GM12891 (cell line): ENCODE measurements at regions not wholly inside any gene's neighbourhood (a gene's known extent, or its start where the extent isn't known, plus 50 kb on each side); places are given as distances from the start of the nearest gene placed in this dataset.

Experiments
- PAX5 ChIP-seq: IDR thresholded peaks from 2 replicates; pipeline ENCODE4 v1.6.1; 2011; ENCODE audit warnings: low read length, moderate library complexity, mild to moderate bottlenecking; ENCODE audit not compliant: insufficient read depth, severe bottlenecking
- POLR2A ChIP-seq: IDR thresholded peaks from 2 replicates; pipeline ENCODE4 v1.6.1; 2011; ENCODE audit warnings: low read depth, low read length, control low read depth
- POLR2AphosphoS5 ChIP-seq: IDR thresholded peaks from 2 replicates; pipeline ENCODE4 v1.6.1; 2011; ENCODE audit warnings: low read depth, low read length, control low read depth
- POU2F2 ChIP-seq: IDR thresholded peaks from 2 replicates; pipeline ENCODE4 v1.6.1; 2011; ENCODE audit warnings: low read depth, mild to moderate bottlenecking, control low read depth, low read length, moderate library complexity
- SPI1 ChIP-seq: IDR thresholded peaks from 2 replicates; pipeline ENCODE4 v1.6.1; 2011; ENCODE audit warnings: low read depth, low read length, control low read depth
- TAF1 ChIP-seq: IDR thresholded peaks from 2 replicates; pipeline ENCODE4 v1.6.1; 2011; ENCODE audit warnings: low read depth, low read length, control low read depth

- no peak for TF ChIP-seq POLR2AphosphoS5
- TF ChIP-seq POLR2A: no peak
- no peak for TF ChIP-seq PAX5
- no peak for TF ChIP-seq TAF1
- TF ChIP-seq SPI1: no peak
- TF ChIP-seq POU2F2: no peak
Measured at GRCh38 chr12:89073027-89073398, 279.3 kb downstream of the DUSP6 start.
